Memory B cell (primary cell): ENCODE measurements at regions not wholly inside any gene's neighbourhood (a gene's known extent, or its start where the extent isn't known, plus 50 kb on each side); places are given as distances from the start of the nearest gene placed in this dataset.
"Not testable (repeated sequence)": the region's sequence is repeated elsewhere in the genome, so short reads cannot be mapped to it uniquely, and the experiment has no call there.

Experiments
- ATAC-seq: fragments of 150-1000 bp; cut with Tn5 transposase; 2 replicates; pipeline ENCODE4 v1.10.0; 2021; ENCODE audit warnings: low read depth, mild to moderate bottlenecking, moderate library complexity
- DNase-seq, 2 donors: peaks; one replicate each; pipeline ENCODE4 v3.0.0; 2022; ENCODE audit warnings: low spot score in 2 of 2
- H3K27ac Mint-ChIP-seq: one replicate; pipeline ENCODE4 v1.8.0; 2022; ENCODE audit warnings: mild to moderate bottlenecking, moderate library complexity, mixed read lengths
- H3K27me3 Mint-ChIP-seq: one replicate; pipeline ENCODE4 v1.8.0; 2022; ENCODE audit warnings: mixed read lengths
- H3K36me3 Mint-ChIP-seq: one replicate; pipeline ENCODE4 v1.8.0; 2022; ENCODE audit warnings: mild to moderate bottlenecking, mixed read lengths
- H3K4me1 Mint-ChIP-seq: one replicate; pipeline ENCODE4 v1.8.0; 2022; ENCODE audit warnings: mixed read lengths
- H3K4me3 Mint-ChIP-seq: one replicate; pipeline ENCODE4 v1.8.0; 2022; ENCODE audit warnings: mild to moderate bottlenecking, moderate library complexity, mixed read lengths
- H3K9me3 Mint-ChIP-seq: one replicate; pipeline ENCODE4 v1.8.0; 2022; ENCODE audit warnings: mixed read lengths

GRCh38 chr5:167271511-167271910, 1019.9 kb upstream of the WWC1 start:
- no peak overlapping the region for H3K27ac Mint-ChIP-seq
- peaks cover 4% of the 10 kb centered on the region for H3K9me3 Mint-ChIP-seq
- H3K4me3 Mint-ChIP-seq, result no peak overlapping the region
- H3K27me3 Mint-ChIP-seq, result no peaks in the 10 kb centered on the region
- DNase-seq (no peak), ATAC-seq (no peak)
- no peaks in the 10 kb centered on the region for H3K36me3 Mint-ChIP-seq
- no peaks in the 10 kb centered on the region for H3K4me1 Mint-ChIP-seq

GRCh38 chr5:167280111-167280510, 1011.3 kb upstream of the WWC1 start:
- no peak for ATAC-seq
- Mint-ChIP-seq H3K27me3 (no peaks in the 10 kb centered on the region), H3K36me3 (no peaks in the 10 kb centered on the region), H3K27ac (no peak overlapping the region), H3K4me3 (no peak overlapping the region), H3K9me3 (peaks cover 5% of the 10 kb centered on the region), H3K4me1 (no peaks in the 10 kb centered on the region)
- no peak for DNase-seq

GRCh38 chr5:167281925-167282324, 1009.5 kb upstream of the WWC1 start:
- Mint-ChIP-seq H3K9me3 (peaks cover 4% of the 10 kb centered on the region), H3K27me3 (no peaks in the 10 kb centered on the region), H3K36me3 (no peaks in the 10 kb centered on the region), H3K4me3 (no peak overlapping the region), H3K27ac (no peak overlapping the region), H3K4me1 (no peaks in the 10 kb centered on the region)
- ATAC-seq (no peak), DNase-seq (no peak)

- peaks cover 4% of the 10 kb centered on the region for H3K9me3 Mint-ChIP-seq
- H3K27ac Mint-ChIP-seq, result no peak overlapping the region
- no peak for ATAC-seq
- DNase-seq, result no peak
- no peaks in the 10 kb centered on the region for H3K27me3 Mint-ChIP-seq
- no peaks in the 10 kb centered on the region for H3K36me3 Mint-ChIP-seq
- H3K4me3 Mint-ChIP-seq, result no peak overlapping the region
- no peaks in the 10 kb centered on the region for H3K4me1 Mint-ChIP-seq
Observed at GRCh38 chr5:167283691-167284090, 1007.8 kb upstream of the WWC1 start.

- no peak for DNase-seq
- H3K9me3 Mint-ChIP-seq, result peaks cover 3% of the 10 kb centered on the region
Observed at GRCh38 chr5:167284222-167284890, 1007.1 kb upstream of the WWC1 start.

GRCh38 chr5:167285591-167285990, 1005.9 kb upstream of the WWC1 start:
- no peak overlapping the region for H3K27ac Mint-ChIP-seq
- ATAC-seq (no peak), DNase-seq (no peak)
- H3K4me3 Mint-ChIP-seq, result no peak overlapping the region
- H3K9me3 Mint-ChIP-seq, result peaks cover 1% of the 10 kb centered on the region
- H3K36me3 Mint-ChIP-seq, result no peaks in the 10 kb centered on the region
- no peaks in the 10 kb centered on the region for H3K4me1 Mint-ChIP-seq
- no peaks in the 10 kb centered on the region for H3K27me3 Mint-ChIP-seq

More at GRCh38 chr5:167284222-167284890, 1007.1 kb upstream of the WWC1 start:
- Mint-ChIP-seq H3K4me3 (no peak overlapping the region), H3K27me3 (no peaks in the 10 kb centered on the region), H3K4me1 (no peaks in the 10 kb centered on the region), H3K36me3 (no peaks in the 10 kb centered on the region), H3K27ac (no peak overlapping the region)
- ATAC-seq, result no peak

- Mint-ChIP-seq H3K9me3 (peaks cover 3% of the 10 kb centered on the region), H3K4me3 (no peak overlapping the region), H3K27me3 (no peaks in the 10 kb centered on the region), H3K36me3 (no peaks in the 10 kb centered on the region), H3K4me1 (no peaks in the 10 kb centered on the region), H3K27ac (no peak overlapping the region)
- ATAC-seq (no peak), DNase-seq (no peak)
Observed at GRCh38 chr5:167286891-167287290, 1004.6 kb upstream of the WWC1 start.

- no peak overlapping the region for H3K4me3 Mint-ChIP-seq
- DNase-seq (no peak), ATAC-seq (no peak)
- H3K27ac Mint-ChIP-seq, result no peak overlapping the region
- H3K36me3 Mint-ChIP-seq, result no peaks in the 10 kb centered on the region
- H3K4me1 Mint-ChIP-seq, result no peaks in the 10 kb centered on the region
- peaks cover 7% of the 10 kb centered on the region for H3K9me3 Mint-ChIP-seq
- no peaks in the 10 kb centered on the region for H3K27me3 Mint-ChIP-seq
Observed at GRCh38 chr5:167290478-167290877, 1001.0 kb upstream of the WWC1 start.

GRCh38 chr5:167294882-167295680, 996.4 kb upstream of the WWC1 start:
- H3K9me3 Mint-ChIP-seq, result peaks cover 10% of the 10 kb centered on the region
- no peak overlapping the region for H3K4me3 Mint-ChIP-seq
- ATAC-seq (no peak), DNase-seq (no peak)
- H3K36me3 Mint-ChIP-seq, result no peaks in the 10 kb centered on the region
- no peaks in the 10 kb centered on the region for H3K4me1 Mint-ChIP-seq
- no peaks in the 10 kb centered on the region for H3K27me3 Mint-ChIP-seq
- no peak overlapping the region for H3K27ac Mint-ChIP-seq

GRCh38 chr5:167295681-167296005, 995.8 kb upstream of the WWC1 start:
- H3K4me3 Mint-ChIP-seq, result no peak overlapping the region
- H3K27ac Mint-ChIP-seq, result no peak overlapping the region
- no peaks in the 10 kb centered on the region for H3K27me3 Mint-ChIP-seq

GRCh38 chr5:167296066-167296465, 995.4 kb upstream of the WWC1 start:
- no peak overlapping the region for H3K27ac Mint-ChIP-seq
- H3K27me3 Mint-ChIP-seq, result no peaks in the 10 kb centered on the region
- ATAC-seq (no peak), DNase-seq (no peak)
- H3K36me3 Mint-ChIP-seq, result no peaks in the 10 kb centered on the region
- peaks cover 13% of the 10 kb centered on the region for H3K9me3 Mint-ChIP-seq
- H3K4me3 Mint-ChIP-seq, result no peak overlapping the region
- no peaks in the 10 kb centered on the region for H3K4me1 Mint-ChIP-seq

More at GRCh38 chr5:167295681-167296005, 995.8 kb upstream of the WWC1 start:
- DNase-seq, result no peak
- Mint-ChIP-seq H3K4me1 (no peaks in the 10 kb centered on the region), H3K9me3 (peaks cover 14% of the 10 kb centered on the region), H3K36me3 (no peaks in the 10 kb centered on the region)
- no peak for ATAC-seq

- Mint-ChIP-seq H3K36me3 (no peaks in the 10 kb centered on the region), H3K4me1 (no peaks in the 10 kb centered on the region), H3K27me3 (no peaks in the 10 kb centered on the region), H3K9me3 (peaks cover 12% of the 10 kb centered on the region), H3K27ac (no peak overlapping the region), H3K4me3 (no peak overlapping the region)
- no peak for ATAC-seq
- DNase-seq, result no peak
Observed at GRCh38 chr5:167296661-167297060, 994.8 kb upstream of the WWC1 start.

GRCh38 chr5:167299861-167300260, 991.6 kb upstream of the WWC1 start:
- H3K4me3 Mint-ChIP-seq, DNase-seq, H3K27ac Mint-ChIP-seq, H3K36me3 Mint-ChIP-seq, H3K4me1 Mint-ChIP-seq, ATAC-seq, H3K27me3 Mint-ChIP-seq: not testable (repeated sequence)
- peaks cover 12% of the 10 kb centered on the region for H3K9me3 Mint-ChIP-seq

GRCh38 chr5:167303582-167303981, 987.9 kb upstream of the WWC1 start:
- DNase-seq (no peak), ATAC-seq (no peak)
- no peaks in the 10 kb centered on the region for H3K27me3 Mint-ChIP-seq
- H3K4me1 Mint-ChIP-seq, result no peaks in the 10 kb centered on the region
- H3K27ac Mint-ChIP-seq, result no peak overlapping the region
- peaks cover 12% of the 10 kb centered on the region for H3K9me3 Mint-ChIP-seq
- H3K36me3 Mint-ChIP-seq, result no peaks in the 10 kb centered on the region
- H3K4me3 Mint-ChIP-seq, result no peak overlapping the region
